ENCODE measurements at regions not wholly inside any gene's neighbourhood (a gene's known extent, or its start where the extent isn't known, plus 50 kb on each side); places are given as distances from the start of the nearest gene placed in this dataset.

- TF ChIP-seq POLR2A (IDR thresholded peaks at IDR 0.05) (no peak), CTCF (IDR thresholded peaks at IDR 0.05) (no peak), POLR2AphosphoS5 (IDR thresholded peaks at IDR 0.05) (no peak)
Measured at GRCh38 chr11:116101902-116102301, 597.7 kb upstream of the CADM1 start.

Measured in prostate gland (tissue), 2 donors.